HG02885 (cell line): ENCODE measurements at regions not wholly inside any gene's neighbourhood (a gene's known extent, or its start where the extent isn't known, plus 50 kb on each side); places are given as distances from the start of the nearest gene placed in this dataset.

Source experiments
- ATAC-seq: cut with Tn5 transposase; IDR thresholded peaks from one replicate; pipeline ENCODE4 v1.9.1; 2021; ENCODE audit warnings: mild to moderate bottlenecking; ENCODE audit not compliant: unreplicated experiment, poor library complexity

- ATAC-seq = no peak
Measured at GRCh38 chrX:109841869-109842579, 109.0 kb upstream of the ACSL4 start.

- no peak for ATAC-seq
Measured at GRCh38 chrX:109842611-109843010, 109.6 kb upstream of the ACSL4 start.

GRCh38 chrX:109843963-109844751 is 111.1 kb upstream of the ACSL4 start:
- peak; percentile 56 for ATAC-seq

- no peak for ATAC-seq
Measured at GRCh38 chrX:109844986-109845385, 111.9 kb upstream of the ACSL4 start.

GRCh38 chrX:109845996-109846395 is 112.9 kb upstream of the ACSL4 start:
- ATAC-seq = no peak

- no peak for ATAC-seq
Measured at GRCh38 chrX:109847257-109848187, 114.5 kb upstream of the ACSL4 start.

- ATAC-seq = peak; percentile 51
Measured at GRCh38 chrX:109848461-109849050, 115.5 kb upstream of the ACSL4 start.

- ATAC-seq = no peak
Measured at GRCh38 chrX:109854096-109854495, 121.0 kb upstream of the ACSL4 start.

GRCh38 chrX:109855501-109855900 is 122.4 kb upstream of the ACSL4 start:
- ATAC-seq = peak; percentile 51

GRCh38 chrX:109856974-109857373 is 123.9 kb upstream of the ACSL4 start:
- ATAC-seq = no peak

- no peak for ATAC-seq
Measured at GRCh38 chrX:109857584-109858228, 124.6 kb upstream of the ACSL4 start.

- ATAC-seq = no peak
Measured at GRCh38 chrX:109858602-109859341, 125.7 kb upstream of the ACSL4 start.

GRCh38 chrX:109859651-109860050 is 126.6 kb upstream of the ACSL4 start:
- no peak for ATAC-seq

GRCh38 chrX:109862433-109862832 is 129.4 kb upstream of the ACSL4 start:
- no peak for ATAC-seq

GRCh38 chrX:109863811-109864210 is 130.8 kb upstream of the ACSL4 start:
- ATAC-seq = no peak

GRCh38 chrX:109871121-109871888 is 131.6 kb upstream of the TMEM164 start:
- ATAC-seq = no peak

- ATAC-seq = no peak
Measured at GRCh38 chrX:109872021-109872732, 130.7 kb upstream of the TMEM164 start.

- ATAC-seq = no peak
Measured at GRCh38 chrX:109873574-109873973, 129.3 kb upstream of the TMEM164 start.
